HG03103 (cell line): ENCODE measurements at regions not wholly inside any gene's neighbourhood (a gene's known extent, or its start where the extent isn't known, plus 50 kb on each side); places are given as distances from the start of the nearest gene placed in this dataset.
"Not testable (repeated sequence)": the region's sequence is repeated elsewhere in the genome, so short reads cannot be mapped to it uniquely, and the experiment has no call there.

Source experiments
- ATAC-seq: cut with Tn5 transposase; IDR thresholded peaks from one replicate; pipeline ENCODE4 v1.9.1; 2021; ENCODE audit warnings: low read depth; ENCODE audit not compliant: unreplicated experiment

- no peak for ATAC-seq
Observed at GRCh38 chr6:15137086-15137485, 108.8 kb upstream of the JARID2 start.

- ATAC-seq = no peak
Observed at GRCh38 chr6:15143086-15143485, 102.8 kb upstream of the JARID2 start.

- ATAC-seq = no peak
Observed at GRCh38 chr6:15143540-15143939, 102.3 kb upstream of the JARID2 start.

GRCh38 chr6:15145821-15146220, 100.0 kb upstream of the JARID2 start:
- no peak for ATAC-seq

- no peak for ATAC-seq
Observed at GRCh38 chr6:15147827-15148226, 98.0 kb upstream of the JARID2 start.

GRCh38 chr6:15148356-15148946, 97.4 kb upstream of the JARID2 start:
- ATAC-seq = no peak

- ATAC-seq = no peak
Observed at GRCh38 chr6:15150207-15150606, 95.7 kb upstream of the JARID2 start.

GRCh38 chr6:15152700-15153099, 93.2 kb upstream of the JARID2 start:
- ATAC-seq = no peak

GRCh38 chr6:15153191-15153590, 92.7 kb upstream of the JARID2 start:
- no peak for ATAC-seq

GRCh38 chr6:15157479-15157878, 88.4 kb upstream of the JARID2 start:
- no peak for ATAC-seq

GRCh38 chr6:15158821-15159619, 86.8 kb upstream of the JARID2 start:
- ATAC-seq = no peak

GRCh38 chr6:15160812-15161211, 85.1 kb upstream of the JARID2 start:
- no peak for ATAC-seq

- not testable (repeated sequence) for ATAC-seq
Observed at GRCh38 chr6:15164855-15165254, 81.0 kb upstream of the JARID2 start.

- ATAC-seq = no peak
Observed at GRCh38 chr6:15166121-15166520, 79.7 kb upstream of the JARID2 start.

- no peak for ATAC-seq
Observed at GRCh38 chr6:15170126-15170525, 75.7 kb upstream of the JARID2 start.

- ATAC-seq = no peak
Observed at GRCh38 chr6:15171026-15171425, 74.8 kb upstream of the JARID2 start.

- no peak for ATAC-seq
Observed at GRCh38 chr6:15176816-15177370, 69.0 kb upstream of the JARID2 start.

GRCh38 chr6:15183979-15184378, 61.9 kb upstream of the JARID2 start:
- no peak for ATAC-seq

GRCh38 chr6:15184441-15184861, 61.4 kb upstream of the JARID2 start:
- ATAC-seq = no peak

GRCh38 chr6:15185111-15185510, 60.8 kb upstream of the JARID2 start:
- ATAC-seq = not testable (repeated sequence)

GRCh38 chr6:15193451-15193850, 52.4 kb upstream of the JARID2 start:
- not testable (repeated sequence) for ATAC-seq

GRCh38 chr6:15194453-15194852, 51.4 kb upstream of the JARID2 start:
- ATAC-seq = no peak
